K562 (cell line): ENCODE measurements at regions not wholly inside any gene's neighbourhood (a gene's known extent, or its start where the extent isn't known, plus 50 kb on each side); places are given as distances from the start of the nearest gene placed in this dataset.

Experiments used
- ATAC-seq: fragments of 200-7000 bp; cut with Tn5 transposase; 3 replicates; pipeline ENCODE4 v1.9.1; 2020; ENCODE audit warnings: moderate library complexity
- BruUV-seq: library from RNA; stranded (reverse); fragments of 400-500 nt; replicated peaks from 2 replicates; lab custom pipeline; 2021; lab: Mats Ljungman, UMichigan
- CTCF ChIA-PET: fragments of 300-600 bp; formaldehyde crosslinking; extraction: SDS; loops from one replicate; lab custom pipeline; 2021; ENCODE audit warnings: low intra/inter-chr PET ratio; lab: Yijun Ruan, JAX
- POLR2A ChIA-PET: fragments of 300-600, 350-650 bp; sonication (Branson Sonifier 250); formaldehyde crosslinking; extraction: SDS; loops from one replicate; lab custom pipeline; 2021; ENCODE audit warnings: antibody characterized with exemption, inconsistent platforms; lab: Yijun Ruan, JAX
- DNase-seq, 4 experiments: peaks; one replicate each; pipeline versions ENCODE4 v3.0.0 to v3.0.0-alpha.2; 2011 to 2018; ENCODE audit warnings: low spot score in 3 of 4, mixed read lengths in 3 of 4; ENCODE audit errors: extremely low read depth in 1 of 4
- FAIRE-seq: peaks from 2 replicates; lab custom pipeline; 2011; peaks lifted over from hg19 to GRCh38; lab: Jason Lieb, UNC
- H2AFZ ChIP-seq: 2 replicates; pipeline ENCODE4 v1.6.0; 2011; ENCODE audit warnings: low read depth, low read length, control low read depth, inconsistent platforms
- H3K27ac ChIP-seq: fragments of 200-600 bp; 3 replicates; pipeline ENCODE4 v1.8.0; 2011; ENCODE audit warnings: low read depth, mild to moderate bottlenecking, control low read depth, inconsistent platforms, low read length, moderate library complexity, mixed read lengths; ENCODE audit errors: extremely low read depth
- H3K27me3 ChIP-seq, 2 experiments: fragments of 300-600 bp in 1 of 2; 2 replicates in 1 of 2; 3 replicates in 1 of 2; pipeline versions ENCODE4 v1.6.0 to v1.8.0; 2011; ENCODE audit warnings: inconsistent platforms in 2 of 2, low read length in 2 of 2, mild to moderate bottlenecking in 1 of 2, mixed read lengths in 1 of 2, moderate library complexity in 1 of 2; ENCODE audit not compliant: control insufficient read depth in 2 of 2, insufficient read depth in 2 of 2
- H3K36me3 ChIP-seq: fragments of 300-600 bp; 3 replicates; pipeline ENCODE4 v1.8.0; 2011; ENCODE audit warnings: mild to moderate bottlenecking, low read length, inconsistent platforms; ENCODE audit not compliant: control insufficient read depth, insufficient read depth
- H3K4me1 ChIP-seq, 2 experiments: fragments of 200-600 bp in 1 of 2; replicated peaks in 1 of 2; 2 replicates in 1 of 2; 3 replicates in 1 of 2; pipeline versions ENCODE4 v1.5.1 to v1.8.0; 2011; ENCODE audit warnings: inconsistent platforms in 2 of 2, low read length in 2 of 2, mild to moderate bottlenecking in 1 of 2, mixed read lengths in 1 of 2, moderate library complexity in 1 of 2; ENCODE audit not compliant: control insufficient read depth in 2 of 2, insufficient read depth in 2 of 2
- H3K4me2 ChIP-seq: 2 replicates; pipeline ENCODE4 v1.6.1; 2011; ENCODE audit warnings: low read length, control low read depth, inconsistent platforms, mixed read lengths; ENCODE audit not compliant: insufficient read depth
- H3K4me3 ChIP-seq: fragments of 200-600 bp; sonication (generic), shearing (Covaris generic); 2 replicates; pipeline ENCODE4 v1.5.1; 2016; ENCODE audit warnings: control low read depth, inconsistent platforms
- H3K79me2 ChIP-seq: fragments of 200-600 bp; 3 replicates; pipeline ENCODE4 v1.8.0; 2011; ENCODE audit warnings: low read length, inconsistent platforms; ENCODE audit not compliant: control insufficient read depth, insufficient read depth
- H3K9ac ChIP-seq, 2 experiments: 2 replicates each; pipeline versions ENCODE4 v1.6.0 to v1.6.1; 2011; ENCODE audit warnings: low read depth in 2 of 2, low read length in 2 of 2, control low read depth in 1 of 2, inconsistent platforms in 1 of 2, mild to moderate bottlenecking in 1 of 2, mixed read lengths in 1 of 2; ENCODE audit not compliant: insufficient read depth in 1 of 2
- H3K9me1 ChIP-seq: one replicate; pipeline ENCODE4 v1.6.0; 2011; ENCODE audit warnings: inconsistent platforms, mild to moderate bottlenecking, low read length, moderate library complexity; ENCODE audit not compliant: control insufficient read depth, insufficient read depth
- H3K9me3 ChIP-seq: replicated peaks from 2 replicates; pipeline ENCODE4 v1.5.1; 2011; ENCODE audit warnings: low read depth, low read length, inconsistent platforms; ENCODE audit not compliant: control insufficient read depth, insufficient read depth
- H4K20me1 ChIP-seq: replicated peaks from 2 replicates; pipeline ENCODE4 v1.6.1; 2011; ENCODE audit warnings: low read length, inconsistent platforms, mixed read lengths; ENCODE audit not compliant: control insufficient read depth, insufficient read depth
- C11orf30 ChIP-seq: fragments of 450-650 bp; IDR thresholded peaks from 2 replicates; pipeline ENCODE4 v1.6.1; 2016; ENCODE audit warnings: low read depth, mild to moderate bottlenecking
- CHCHD3 ChIP-seq: fragments of 250-450 bp; sonication (Bioruptor Pico); IDR thresholded peaks from 2 replicates; pipeline ENCODE4 v2.1.2; 2022; ENCODE audit warnings: mild to moderate bottlenecking
- CHD1 ChIP-seq: fragments of 200-600 bp; sonication (generic); IDR thresholded peaks from one replicate; pipeline ENCODE4 v1.6.1; 2012; ENCODE audit warnings: mild to moderate bottlenecking, moderate library complexity, low read length, inconsistent platforms
- ERF ChIP-seq: fragments of 450-650 bp; formaldehyde crosslinking; IDR thresholded peaks from 2 replicates; pipeline ENCODE4 v1.4.0; 2020; ENCODE audit warnings: mild to moderate bottlenecking, mixed read lengths
- ESRRB ChIP-seq: fragments of 250-450 bp; sonication (Bioruptor Pico); IDR thresholded peaks from 2 replicates; pipeline ENCODE4 v1.5.0; 2020; ENCODE audit warnings: mild to moderate bottlenecking, moderate library complexity, borderline replicate concordance
- HNRNPH1 ChIP-seq: fragments of 200-400 bp; formaldehyde crosslinking; optimal IDR thresholded peaks from 2 replicates; pipeline ENCODE3; 2017; ENCODE audit warnings: low read depth, mild to moderate bottlenecking, low read length, moderate library complexity
- HNRNPK ChIP-seq: fragments of 200-400 bp; formaldehyde crosslinking; IDR thresholded peaks from one replicate; pipeline ENCODE4 v1.6.1; 2018; ENCODE audit warnings: mild to moderate bottlenecking, low read depth, low read length; ENCODE audit not compliant: poor library complexity, severe bottlenecking
- KAT8 ChIP-seq: fragments of 450-650 bp; IDR thresholded peaks from 2 replicates; pipeline ENCODE4 v1.6.1; 2016; ENCODE audit warnings: low read depth, mild to moderate bottlenecking
- PYGO2 ChIP-seq: fragments of 450-650 bp; IDR thresholded peaks from 2 replicates; pipeline ENCODE4 v1.6.1; 2016; ENCODE audit warnings: mild to moderate bottlenecking, missing genetic modification characterization, moderate library complexity, missing compliant biosample characterization
- RCOR1 ChIP-seq, 2 experiments: IDR thresholded peaks; 2 replicates each; pipeline ENCODE4 v1.6.1; 2012; ENCODE audit warnings: low read depth in 2 of 2, low read length in 2 of 2, borderline replicate concordance in 1 of 2, improper control_type of control experiment in 1 of 2
- RUNX1 ChIP-seq: sonication (generic); IDR thresholded peaks from 2 replicates; pipeline ENCODE4 v1.6.1; 2016; ENCODE audit warnings: antibody characterized with exemption, low read depth
- SMAD1 ChIP-seq: fragments of 150-350 bp; IDR thresholded peaks from 2 replicates; pipeline ENCODE4 v1.6.1; 2014; ENCODE audit warnings: low read length, low read depth; ENCODE audit not compliant: partially characterized antibody
- ZNF140 ChIP-seq: fragments of 250-450 bp; sonication (Bioruptor Pico); IDR thresholded peaks from 2 replicates; pipeline ENCODE4 v1.8.0; 2021; ENCODE audit warnings: moderate library complexity, mild to moderate bottlenecking, inconsistent platforms
- ZNF174 ChIP-seq: fragments of 250-450 bp; sonication (Bioruptor Pico); IDR thresholded peaks from 2 replicates; pipeline ENCODE4 v1.4.0; 2020; ENCODE audit warnings: mild to moderate bottlenecking
- ZNF23 ChIP-seq: fragments of 250-450 bp; sonication (Bioruptor Pico); IDR thresholded peaks from 2 replicates; pipeline ENCODE4 v1.4.0; 2020; ENCODE audit warnings: mild to moderate bottlenecking
- WGBS: fragments of 100-300 bp; shearing (Covaris generic); methylation state at CpG from one replicate; pipeline ENCODE4 v1.1.6; 2016; ENCODE audit warnings: low coverage, mixed read lengths; ENCODE audit not compliant: insufficient coverage; ENCODE audit errors: missing lambda C conversion rate; 5-methylcytosine and 5-hydroxymethylcytosine counted together
- in situ Hi-C: fragments of 300-500 bp; cut with MboI; formaldehyde crosslinking; loops from 4 replicates; pipeline ENCODE4 v1.15.0; 2018; ENCODE audit warnings: inconsistent platforms, mixed read lengths
- intact Hi-C: fragments of 100-400 bp; cut with micrococcal nuclease; formaldehyde crosslinking; loops from 2 replicates; pipeline ENCODE4 v1.14.2; 2022
- TF ChIP-seq, protein P1 (sequence below): fragments of 450-650 bp; IDR thresholded peaks from 2 replicates; pipeline ENCODE4 v1.6.1; 2017; ENCODE audit warnings: antibody characterized with exemption, mild to moderate bottlenecking
- TF ChIP-seq, protein P2 (sequence below): fragments of 450-650 bp; formaldehyde crosslinking; IDR thresholded peaks from 2 replicates; pipeline ENCODE4 v1.4.0; 2020; ENCODE audit warnings: mild to moderate bottlenecking, moderate library complexity
- TF ChIP-seq, protein P3 (sequence below): sonication (generic); formaldehyde crosslinking; IDR thresholded peaks from 2 replicates; pipeline ENCODE4 v1.8.0; 2022; ENCODE audit warnings: mild to moderate bottlenecking, low read depth, missing genetic modification reagents

- POLR2A ChIA-PET = no interaction called here
Measured at GRCh38 chr12:11980115-11980514, 90.6 kb upstream of the BCL2L14 start.

More at GRCh38 chr12:11980115-11980514, 90.6 kb upstream of the BCL2L14 start:
- H3K4me1 ChIP-seq = no peaks in the 10 kb centered on the region
- CTCF ChIA-PET = no interaction called here
- H4K20me1 ChIP-seq = no peaks in the 10 kb centered on the region
- no peaks in the 10 kb centered on the region for H3K9me1 ChIP-seq
- TF ChIP-seq CHCHD3 (CRISPR knock-in tag) (no peak), ZNF23 (CRISPR knock-in tag) (no peak), PYGO2 (tag) (no peak), ZNF140 (CRISPR knock-in tag) (no peak), HNRNPK (no peak), RCOR1 (IDR thresholded peaks at IDR 0.05; ENCODE audit: borderline replicate concordance in 1 of 2, low read depth in 2 of 2, low read length in 2 of 2) (no peak), ZNF174 (CRISPR knock-in tag) (no peak), ERF (no peak), KAT8 (no peak), RUNX1 (no peak), C11orf30 (no peak), CHD1 (no peak), ESRRB (CRISPR knock-in tag) (no peak), HNRNPH1 (no peak), SMAD1 (no peak)
- TF ChIP-seq, protein P1, sequence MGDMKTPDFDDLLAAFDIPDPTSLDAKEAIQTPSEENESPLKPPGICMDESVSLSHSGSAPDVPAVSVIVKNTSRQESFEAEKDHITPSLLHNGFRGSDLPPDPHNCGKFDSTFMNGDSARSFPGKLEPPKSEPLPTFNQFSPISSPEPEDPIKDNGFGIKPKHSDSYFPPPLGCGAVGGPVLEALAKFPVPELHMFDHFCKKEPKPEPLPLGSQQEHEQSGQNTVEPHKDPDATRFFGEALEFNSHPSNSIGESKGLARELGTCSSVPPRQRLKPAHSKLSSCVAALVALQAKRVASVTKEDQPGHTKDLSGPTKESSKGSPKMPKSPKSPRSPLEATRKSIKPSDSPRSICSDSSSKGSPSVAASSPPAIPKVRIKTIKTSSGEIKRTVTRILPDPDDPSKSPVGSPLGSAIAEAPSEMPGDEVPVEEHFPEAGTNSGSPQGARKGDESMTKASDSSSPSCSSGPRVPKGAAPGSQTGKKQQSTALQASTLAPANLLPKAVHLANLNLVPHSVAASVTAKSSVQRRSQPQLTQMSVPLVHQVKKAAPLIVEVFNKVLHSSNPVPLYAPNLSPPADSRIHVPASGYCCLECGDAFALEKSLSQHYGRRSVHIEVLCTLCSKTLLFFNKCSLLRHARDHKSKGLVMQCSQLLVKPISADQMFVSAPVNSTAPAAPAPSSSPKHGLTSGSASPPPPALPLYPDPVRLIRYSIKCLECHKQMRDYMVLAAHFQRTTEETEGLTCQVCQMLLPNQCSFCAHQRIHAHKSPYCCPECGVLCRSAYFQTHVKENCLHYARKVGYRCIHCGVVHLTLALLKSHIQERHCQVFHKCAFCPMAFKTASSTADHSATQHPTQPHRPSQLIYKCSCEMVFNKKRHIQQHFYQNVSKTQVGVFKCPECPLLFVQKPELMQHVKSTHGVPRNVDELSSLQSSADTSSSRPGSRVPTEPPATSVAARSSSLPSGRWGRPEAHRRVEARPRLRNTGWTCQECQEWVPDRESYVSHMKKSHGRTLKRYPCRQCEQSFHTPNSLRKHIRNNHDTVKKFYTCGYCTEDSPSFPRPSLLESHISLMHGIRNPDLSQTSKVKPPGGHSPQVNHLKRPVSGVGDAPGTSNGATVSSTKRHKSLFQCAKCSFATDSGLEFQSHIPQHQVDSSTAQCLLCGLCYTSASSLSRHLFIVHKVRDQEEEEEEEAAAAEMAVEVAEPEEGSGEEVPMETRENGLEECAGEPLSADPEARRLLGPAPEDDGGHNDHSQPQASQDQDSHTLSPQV = no peak
- TF ChIP-seq, protein P2, sequence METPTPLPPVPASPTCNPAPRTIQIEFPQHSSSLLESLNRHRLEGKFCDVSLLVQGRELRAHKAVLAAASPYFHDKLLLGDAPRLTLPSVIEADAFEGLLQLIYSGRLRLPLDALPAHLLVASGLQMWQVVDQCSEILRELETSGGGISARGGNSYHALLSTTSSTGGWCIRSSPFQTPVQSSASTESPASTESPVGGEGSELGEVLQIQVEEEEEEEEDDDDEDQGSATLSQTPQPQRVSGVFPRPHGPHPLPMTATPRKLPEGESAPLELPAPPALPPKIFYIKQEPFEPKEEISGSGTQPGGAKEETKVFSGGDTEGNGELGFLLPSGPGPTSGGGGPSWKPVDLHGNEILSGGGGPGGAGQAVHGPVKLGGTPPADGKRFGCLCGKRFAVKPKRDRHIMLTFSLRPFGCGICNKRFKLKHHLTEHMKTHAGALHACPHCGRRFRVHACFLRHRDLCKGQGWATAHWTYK (CRISPR knock-in tag) = no peak
- TF ChIP-seq, protein P3, sequence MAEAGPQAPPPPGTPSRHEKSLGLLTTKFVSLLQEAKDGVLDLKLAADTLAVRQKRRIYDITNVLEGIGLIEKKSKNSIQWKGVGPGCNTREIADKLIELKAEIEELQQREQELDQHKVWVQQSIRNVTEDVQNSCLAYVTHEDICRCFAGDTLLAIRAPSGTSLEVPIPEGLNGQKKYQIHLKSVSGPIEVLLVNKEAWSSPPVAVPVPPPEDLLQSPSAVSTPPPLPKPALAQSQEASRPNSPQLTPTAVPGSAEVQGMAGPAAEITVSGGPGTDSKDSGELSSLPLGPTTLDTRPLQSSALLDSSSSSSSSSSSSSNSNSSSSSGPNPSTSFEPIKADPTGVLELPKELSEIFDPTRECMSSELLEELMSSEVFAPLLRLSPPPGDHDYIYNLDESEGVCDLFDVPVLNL = no peak
- 0% methylated on average over 2 of the region's 2 CpGs for WGBS
- H3K9me3 ChIP-seq = no peaks in the 10 kb centered on the region
- no peak overlapping the region for H3K4me3 ChIP-seq
- no peaks in the 10 kb centered on the region for H3K79me2 ChIP-seq
- intact Hi-C loops = no loop called here
- no peak overlapping the region for H3K4me2 ChIP-seq
- H3K9ac ChIP-seq = no peak overlapping the region
- no peak for FAIRE-seq
- H2AFZ ChIP-seq = no peak overlapping the region
- no peak overlapping the region for H3K27ac ChIP-seq
- no TSS peak for BruUV-seq
- in situ Hi-C loops = no loop called here
- H3K27me3 ChIP-seq = peaks cover 4 to 17% of the 10 kb centered on the region in 2 experiments; a peak in 4 of 5 replicates
- H3K36me3 ChIP-seq = no peaks in the 10 kb centered on the region
- no peak for DNase-seq
- ATAC-seq = no peak
